MM.1S (cell line): ENCODE measurements at regions not wholly inside any gene's neighbourhood (a gene's known extent, or its start where the extent isn't known, plus 50 kb on each side); places are given as distances from the start of the nearest gene placed in this dataset.
"Not testable (repeated sequence)": the region's sequence is repeated elsewhere in the genome, so short reads cannot be mapped to it uniquely, and the experiment has no call there.

ENCODE experiments used
- CTCF ChIP-seq: fragments of 300-600 bp; sonication (generic); IDR thresholded peaks from 2 replicates; pipeline ENCODE4 v1.5.1; 2016; ENCODE audit warnings: antibody characterized with exemption, low read length, mixed read lengths
- EZH2 ChIP-seq: fragments of 300-600 bp; sonication (generic); optimal IDR thresholded peaks from 2 replicates; pipeline ENCODE3; 2017; ENCODE audit warnings: low read depth, mild to moderate bottlenecking, antibody characterized with exemption, low read length, mixed read lengths

- not testable (repeated sequence) for TF ChIP-seq CTCF, EZH2
Measured at GRCh38 chr1:4489992-4490391, 164.4 kb upstream of the AJAP1 start.
